H1 (cell line): ENCODE measurements at regions not wholly inside any gene's neighbourhood (a gene's known extent, or its start where the extent isn't known, plus 50 kb on each side); places are given as distances from the start of the nearest gene placed in this dataset.

ENCODE experiments used
- ATF3 ChIP-seq: IDR thresholded peaks from 2 replicates; pipeline ENCODE4 v1.6.1; 2011; ENCODE audit warnings: low read depth, mild to moderate bottlenecking, low read length; ENCODE audit not compliant: insufficient read depth
- CBX5 ChIP-seq: fragments of 300-800, 300-1000 bp; sonication (generic); IDR thresholded peaks from 2 replicates; pipeline ENCODE4 v1.7.1; 2016; ENCODE audit warnings: antibody characterized with exemption, low read length, low read depth
- CEBPB ChIP-seq: IDR thresholded peaks from 2 replicates; pipeline ENCODE4 v1.6.1; 2012; ENCODE audit warnings: low read depth, low read length
- CHD2 ChIP-seq: IDR thresholded peaks from 2 replicates; pipeline ENCODE4 v1.6.1; 2012; ENCODE audit warnings: low read length, improper control_type of control experiment
- CTCF ChIP-seq, 3 experiments: IDR thresholded peaks; 1 replicate in 2 of 3; 2 replicates in 1 of 3; pipeline versions ENCODE4 v1.5.1 to v1.6.1; 2011; ENCODE audit warnings: low read length in 3 of 3, mild to moderate bottlenecking in 3 of 3, inconsistent platforms in 2 of 3, low read depth in 1 of 3, moderate library complexity in 1 of 3; ENCODE audit not compliant: insufficient read depth in 1 of 3; ENCODE audit errors: control extremely low read depth in 1 of 3
- GTF2F1 ChIP-seq: IDR thresholded peaks from 2 replicates; pipeline ENCODE4 v1.6.1; 2012; ENCODE audit warnings: low read depth, low read length, improper control_type of control experiment, borderline replicate concordance
- KDM5A ChIP-seq: fragments of 200-600 bp; IDR thresholded peaks from 2 replicates; pipeline ENCODE4 v1.7.1; 2012; ENCODE audit warnings: mild to moderate bottlenecking, low read length, inconsistent platforms, mixed read lengths
- MAX ChIP-seq: IDR thresholded peaks from 2 replicates; pipeline ENCODE4 v1.6.1; 2012; ENCODE audit warnings: inconsistent platforms
- POLR2AphosphoS5 ChIP-seq: IDR thresholded peaks from 2 replicates; pipeline ENCODE4 v1.6.1; 2011; ENCODE audit warnings: low read depth, low read length
- RXRA ChIP-seq: IDR thresholded peaks from 2 replicates; pipeline ENCODE4 v1.6.1; 2011; ENCODE audit warnings: low read depth, mild to moderate bottlenecking, low read length, moderate library complexity; ENCODE audit not compliant: insufficient read depth
- SP2 ChIP-seq: IDR thresholded peaks from 2 replicates; pipeline ENCODE4 v1.6.1; 2012; ENCODE audit warnings: mild to moderate bottlenecking, low read length, inconsistent platforms
- USF2 ChIP-seq: IDR thresholded peaks from 2 replicates; pipeline ENCODE4 v1.6.1; 2011; ENCODE audit warnings: low read length, improper control_type of control experiment
- YY1 ChIP-seq: IDR thresholded peaks from 2 replicates; pipeline ENCODE4 v1.6.1; 2011; ENCODE audit warnings: low read depth, mild to moderate bottlenecking, low read length

GRCh38 chr12:114025935-114026334 is 59.8 kb upstream of the RBM19 start:
- TF ChIP-seq CTCF (IDR thresholded peaks at IDR 0.05; ENCODE audit: control extremely low read depth in 1 of 3, insufficient read depth in 1 of 3, low read depth in 1 of 3, low read length in 3 of 3): no peak
- TF ChIP-seq KDM5A: no peak
- no peak for TF ChIP-seq SP2
- no peak for TF ChIP-seq MAX
- TF ChIP-seq CBX5: no peak
- no peak for TF ChIP-seq CEBPB
- TF ChIP-seq GTF2F1: no peak
- TF ChIP-seq USF2: no peak
- TF ChIP-seq CHD2: no peak
- TF ChIP-seq YY1: no peak
- no peak for TF ChIP-seq RXRA
- no peak for TF ChIP-seq ATF3
- no peak for TF ChIP-seq POLR2AphosphoS5
